Glutamatergic neuron (in vitro differentiated cells): ENCODE measurements at regions not wholly inside any gene's neighbourhood (a gene's known extent, or its start where the extent isn't known, plus 50 kb on each side); places are given as distances from the start of the nearest gene placed in this dataset.
"Not testable (repeated sequence)": the region's sequence is repeated elsewhere in the genome, so short reads cannot be mapped to it uniquely, and the experiment has no call there.

Experiments used
- DNase-seq: peaks from one replicate; pipeline ENCODE4 v3.0.0; 2022
- H3K27ac Mint-ChIP-seq: one replicate; pipeline ENCODE4 v1.8.0; 2020; ENCODE audit warnings: mild to moderate bottlenecking, mixed read lengths, inconsistent platforms; ENCODE audit not compliant: unreplicated experiment
- H3K27me3 Mint-ChIP-seq: one replicate; pipeline ENCODE4 v1.8.0; 2020; ENCODE audit warnings: mild to moderate bottlenecking, moderate library complexity, mixed read lengths, inconsistent platforms; ENCODE audit not compliant: unreplicated experiment
- H3K36me3 Mint-ChIP-seq: one replicate; pipeline ENCODE4 v1.8.0; 2020; ENCODE audit warnings: mild to moderate bottlenecking, mixed read lengths, inconsistent platforms; ENCODE audit not compliant: unreplicated experiment
- H3K4me1 Mint-ChIP-seq: one replicate; pipeline ENCODE4 v1.8.0; 2020; ENCODE audit warnings: mild to moderate bottlenecking, low read depth, mixed read lengths, inconsistent platforms; ENCODE audit not compliant: unreplicated experiment
- H3K4me3 Mint-ChIP-seq: one replicate; pipeline ENCODE4 v1.8.0; 2020; ENCODE audit warnings: mild to moderate bottlenecking, mixed read lengths, inconsistent platforms; ENCODE audit not compliant: unreplicated experiment
- H3K9me3 Mint-ChIP-seq: one replicate; pipeline ENCODE4 v1.8.0; 2020; ENCODE audit warnings: mild to moderate bottlenecking, moderate library complexity, mixed read lengths, inconsistent platforms; ENCODE audit not compliant: unreplicated experiment
- TF ChIP-seq, protein P1 (sequence below): fragments of 200-600 bp; sonication (generic); IDR thresholded peaks from one replicate; pipeline ENCODE4 v1.5.0; 2021; ENCODE audit not compliant: partially characterized antibody, unreplicated experiment

DNA sequence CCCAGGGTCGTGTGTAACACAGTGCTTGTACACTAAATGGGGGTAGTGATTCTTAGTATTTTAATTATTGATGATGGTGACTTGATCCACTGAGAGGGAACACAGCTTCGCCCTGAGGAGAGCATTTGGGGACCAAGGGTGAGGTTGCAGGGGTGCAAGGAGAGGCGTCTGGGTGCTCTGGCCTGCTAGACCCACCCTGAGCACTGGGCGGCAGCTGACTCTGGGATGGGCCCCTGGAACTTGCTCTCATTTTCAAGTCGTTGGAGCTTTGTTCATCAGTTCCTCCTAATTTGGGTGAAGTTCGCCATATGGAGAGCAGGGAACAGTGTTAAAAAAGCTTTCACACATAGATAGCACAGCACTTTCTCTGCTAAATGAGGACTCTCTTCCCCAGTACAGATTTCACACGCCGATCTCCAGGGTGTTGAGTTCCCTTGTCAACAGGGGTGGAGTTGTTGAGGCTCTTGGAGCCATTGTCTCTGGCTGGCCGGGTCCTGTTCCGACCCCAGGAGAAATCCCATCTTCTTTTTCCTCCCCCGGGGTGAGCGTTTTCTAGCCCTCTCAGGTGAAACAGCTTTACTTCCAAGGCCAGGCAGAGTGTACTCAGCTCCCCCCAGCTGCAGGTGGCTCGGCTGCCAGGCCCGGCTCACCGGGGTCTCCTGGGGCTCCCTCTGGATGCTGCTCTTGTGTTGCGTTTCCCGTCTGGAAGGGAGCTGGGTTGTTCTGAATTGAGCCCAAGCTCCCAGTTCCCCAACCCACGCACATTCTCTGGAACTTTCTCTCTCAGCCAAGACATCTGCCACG, 367.4 kb downstream of the RPS6KC1 start:
- no peaks in the 10 kb centered on the region for H3K27me3 Mint-ChIP-seq
- H3K4me3 Mint-ChIP-seq, result no peak overlapping the region
- peaks cover 5% of the 10 kb centered on the region for H3K36me3 Mint-ChIP-seq
- peaks cover 3% of the 10 kb centered on the region for H3K9me3 Mint-ChIP-seq
- TF ChIP-seq, protein P1, sequence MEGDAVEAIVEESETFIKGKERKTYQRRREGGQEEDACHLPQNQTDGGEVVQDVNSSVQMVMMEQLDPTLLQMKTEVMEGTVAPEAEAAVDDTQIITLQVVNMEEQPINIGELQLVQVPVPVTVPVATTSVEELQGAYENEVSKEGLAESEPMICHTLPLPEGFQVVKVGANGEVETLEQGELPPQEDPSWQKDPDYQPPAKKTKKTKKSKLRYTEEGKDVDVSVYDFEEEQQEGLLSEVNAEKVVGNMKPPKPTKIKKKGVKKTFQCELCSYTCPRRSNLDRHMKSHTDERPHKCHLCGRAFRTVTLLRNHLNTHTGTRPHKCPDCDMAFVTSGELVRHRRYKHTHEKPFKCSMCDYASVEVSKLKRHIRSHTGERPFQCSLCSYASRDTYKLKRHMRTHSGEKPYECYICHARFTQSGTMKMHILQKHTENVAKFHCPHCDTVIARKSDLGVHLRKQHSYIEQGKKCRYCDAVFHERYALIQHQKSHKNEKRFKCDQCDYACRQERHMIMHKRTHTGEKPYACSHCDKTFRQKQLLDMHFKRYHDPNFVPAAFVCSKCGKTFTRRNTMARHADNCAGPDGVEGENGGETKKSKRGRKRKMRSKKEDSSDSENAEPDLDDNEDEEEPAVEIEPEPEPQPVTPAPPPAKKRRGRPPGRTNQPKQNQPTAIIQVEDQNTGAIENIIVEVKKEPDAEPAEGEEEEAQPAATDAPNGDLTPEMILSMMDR, result no peak
- peaks cover 2% of the 10 kb centered on the region for H3K4me1 Mint-ChIP-seq
- no peak overlapping the region for H3K27ac Mint-ChIP-seq
- no peak for DNase-seq

DNA sequence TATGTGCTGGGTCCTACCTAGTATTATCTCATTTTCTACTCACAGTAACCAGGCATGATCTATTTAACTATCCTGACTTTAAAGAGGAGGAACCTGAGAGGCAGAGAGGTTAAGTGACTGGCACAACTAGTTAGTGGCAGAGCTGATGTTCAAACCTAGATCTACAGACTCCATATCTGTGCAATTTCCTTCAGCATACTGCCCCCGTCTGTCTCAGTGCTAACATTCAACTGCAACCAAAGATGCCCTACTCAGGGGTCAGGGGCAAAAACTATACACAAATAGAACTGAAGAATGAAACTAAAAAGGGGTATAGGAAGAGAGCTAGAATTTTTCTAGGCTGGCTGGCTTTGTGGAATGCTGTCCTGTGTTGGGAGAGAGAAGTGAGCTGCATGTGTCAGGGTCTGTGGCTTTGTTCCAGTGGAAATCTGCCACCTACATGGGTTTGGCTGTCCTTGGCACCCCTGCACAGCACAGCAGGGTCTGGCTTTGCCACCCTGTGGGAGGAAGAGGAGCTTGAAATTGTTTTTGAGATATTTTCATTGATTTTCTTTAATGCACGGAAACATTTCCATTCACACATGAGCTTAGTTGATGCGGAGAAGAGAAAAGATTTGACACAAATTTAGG, 368.5 kb downstream of the RPS6KC1 start:
- H3K27ac Mint-ChIP-seq, result no peak overlapping the region
- H3K27me3 Mint-ChIP-seq, result no peaks in the 10 kb centered on the region
- TF ChIP-seq, protein P1, result no peak
- no peak overlapping the region for H3K4me3 Mint-ChIP-seq
- H3K36me3 Mint-ChIP-seq, result no peaks in the 10 kb centered on the region
- DNase-seq, result no peak
- peaks cover 3% of the 10 kb centered on the region for H3K9me3 Mint-ChIP-seq
- H3K4me1 Mint-ChIP-seq, result peaks cover 2% of the 10 kb centered on the region

DNA sequence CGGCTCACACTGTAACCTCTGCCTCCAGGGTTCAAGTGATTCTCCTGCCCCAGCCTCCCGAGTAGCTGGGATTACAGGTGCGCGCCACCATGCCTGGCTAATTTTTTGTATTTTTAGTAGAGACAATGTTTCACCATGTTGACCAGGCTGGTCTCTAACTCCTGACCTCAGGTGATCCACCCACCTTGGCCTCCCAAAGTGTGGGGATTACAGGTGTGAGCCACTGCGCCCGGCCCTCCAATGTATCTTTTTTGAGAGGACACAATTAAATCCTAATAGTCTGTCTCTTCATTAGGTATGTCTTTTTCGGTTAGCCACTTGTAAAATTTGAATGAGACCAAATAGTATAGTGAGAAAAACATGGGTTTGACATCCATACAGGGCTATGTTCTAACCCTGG, 370.1 kb downstream of the RPS6KC1 start:
- H3K4me1 Mint-ChIP-seq, H3K9me3 Mint-ChIP-seq, H3K36me3 Mint-ChIP-seq, DNase-seq, H3K27ac Mint-ChIP-seq, H3K4me3 Mint-ChIP-seq, H3K27me3 Mint-ChIP-seq: not testable (repeated sequence)

DNA sequence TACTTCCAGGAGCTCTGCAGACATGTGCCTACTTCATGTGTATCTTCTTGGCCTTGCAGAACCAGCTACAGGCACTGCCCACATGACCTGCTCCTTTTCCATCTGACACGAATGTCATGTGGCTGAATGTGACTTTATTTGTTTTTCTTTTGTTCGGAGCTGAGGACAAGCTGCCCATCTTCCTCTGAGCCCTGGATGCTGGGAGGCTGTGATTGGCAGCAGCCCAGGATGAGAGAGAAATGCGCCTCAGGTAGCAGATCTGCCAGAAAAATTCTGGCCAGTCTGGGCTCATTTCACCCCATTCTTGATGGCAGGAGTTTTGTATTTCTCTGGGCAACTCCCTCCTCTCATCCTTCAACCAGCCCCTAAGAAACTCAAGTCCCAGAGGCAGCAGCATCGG, 372.0 kb downstream of the RPS6KC1 start:
- Mint-ChIP-seq H3K4me3 (no peak overlapping the region), H3K27me3 (no peaks in the 10 kb centered on the region), H3K27ac (no peak overlapping the region), H3K9me3 (peaks cover 3% of the 10 kb centered on the region), H3K36me3 (no peaks in the 10 kb centered on the region), H3K4me1 (peaks cover 2% of the 10 kb centered on the region)
- DNase-seq, result no peak
- TF ChIP-seq, protein P1, result no peak

DNA sequence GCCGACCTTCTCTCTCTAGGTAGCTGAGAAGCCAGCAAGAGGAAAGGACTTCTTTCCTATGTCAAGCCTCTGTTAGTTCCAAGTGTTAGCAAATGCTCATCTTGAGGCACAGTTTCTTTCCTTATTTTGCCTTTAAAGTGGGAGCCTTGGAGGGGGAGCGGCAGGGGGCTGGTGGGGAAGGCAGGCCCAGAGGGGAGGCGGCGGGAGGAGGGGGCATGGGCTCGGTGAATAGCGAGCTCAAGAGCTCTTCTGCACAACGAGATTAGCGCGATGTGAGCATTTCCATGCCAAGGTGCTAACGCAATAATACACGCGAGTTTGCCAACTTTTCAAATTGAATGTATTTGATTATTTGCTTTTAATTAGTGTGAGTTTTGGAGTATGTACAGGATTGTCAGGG, 372.6 kb downstream of the RPS6KC1 start:
- peaks cover 3% of the 10 kb centered on the region for H3K9me3 Mint-ChIP-seq
- H3K27me3 Mint-ChIP-seq, result no peaks in the 10 kb centered on the region
- peaks cover 2% of the 10 kb centered on the region for H3K4me1 Mint-ChIP-seq
- H3K4me3 Mint-ChIP-seq, result no peak overlapping the region
- no peak for DNase-seq
- TF ChIP-seq, protein P1, result no peak
- no peak overlapping the region for H3K27ac Mint-ChIP-seq
- no peaks in the 10 kb centered on the region for H3K36me3 Mint-ChIP-seq
